Endothelial cell of umbilical vein (primary cell): ENCODE measurements at regions not wholly inside any gene's neighbourhood (a gene's known extent, or its start where the extent isn't known, plus 50 kb on each side); places are given as distances from the start of the nearest gene placed in this dataset.

Experiments used
- BruUV-seq: library from RNA; stranded (reverse); fragments of 400-500 nt; replicated peaks from 2 replicates; lab custom pipeline; 2021; lab: Mats Ljungman, UMichigan
- CTCF ChIA-PET: fragments of 300-600, 350-600 bp; sonication (Branson Sonifier 250); formaldehyde crosslinking; loops from one replicate; lab custom pipeline; 2021; ENCODE audit warnings: antibody characterized with exemption, inconsistent platforms; lab: Charles Lee
- POLR2A ChIA-PET: fragments of 300-600, 350-600 bp; sonication (Branson Sonifier 250); formaldehyde crosslinking; loops from one replicate; lab custom pipeline; 2021; ENCODE audit warnings: antibody characterized with exemption, inconsistent platforms; lab: Charles Lee
- DNase-seq: peaks from one replicate; pipeline ENCODE4 v3.0.0-alpha.2; 2011; ENCODE audit warnings: low read depth, low spot score
- FAIRE-seq: peaks from 2 replicates; lab custom pipeline; 2011; peaks lifted over from hg19 to GRCh38; lab: Jason Lieb, UNC
- H2AFZ ChIP-seq: 2 replicates; pipeline ENCODE4 v1.6.0; 2012; ENCODE audit warnings: low read depth, low read length, control low read depth, inconsistent platforms
- H3K27ac ChIP-seq: 2 replicates; pipeline ENCODE4 v1.5.1; 2011; ENCODE audit warnings: low read depth, mild to moderate bottlenecking, control low read depth, low read length, moderate library complexity; ENCODE audit not compliant: insufficient read depth
- H3K27me3 ChIP-seq, 2 experiments: 2 replicates each; pipeline versions ENCODE4 v1.6.0 to v1.6.1; 2011; ENCODE audit warnings: low read length in 2 of 2, mixed read lengths in 1 of 2; ENCODE audit not compliant: control insufficient read depth in 2 of 2, insufficient read depth in 2 of 2
- H3K36me3 ChIP-seq, 2 experiments: 2 replicates in 1 of 2; 3 replicates in 1 of 2; pipeline ENCODE4 v1.5.1; 2011; ENCODE audit warnings: low read length in 2 of 2, mild to moderate bottlenecking in 1 of 2, moderate library complexity in 1 of 2; ENCODE audit not compliant: control insufficient read depth in 2 of 2, insufficient read depth in 2 of 2; ENCODE audit errors: extremely low read depth in 1 of 2
- H3K4me1 ChIP-seq: 3 replicates; pipeline ENCODE4 v1.5.1; 2011; ENCODE audit warnings: mild to moderate bottlenecking, low read length; ENCODE audit not compliant: control insufficient read depth, insufficient read depth; ENCODE audit errors: extremely low read depth
- H3K4me2 ChIP-seq: 2 replicates; pipeline ENCODE4 v1.6.1; 2011; ENCODE audit warnings: low read length, control low read depth, mixed read lengths; ENCODE audit not compliant: insufficient read depth
- H3K4me3 ChIP-seq, 3 experiments: fragments of 200-600 bp in 1 of 3; sonication (generic), shearing (Covaris generic) in 1 of 3; replicated peaks in 1 of 3; 2 replicates each; pipeline ENCODE4 v1.5.1; 2011 to 2016; ENCODE audit warnings: control low read depth in 3 of 3, low read length in 3 of 3, mild to moderate bottlenecking in 2 of 3, inconsistent platforms in 1 of 3, low read depth in 1 of 3, moderate library complexity in 1 of 3; ENCODE audit not compliant: insufficient read depth in 1 of 3
- H3K79me2 ChIP-seq: 2 replicates; pipeline ENCODE4 v1.6.0; 2012; ENCODE audit warnings: low read length, inconsistent platforms; ENCODE audit not compliant: control insufficient read depth, insufficient read depth
- H3K9ac ChIP-seq: replicated peaks from 2 replicates; pipeline ENCODE3; 2011; ENCODE audit warnings: low read length, control low read depth; ENCODE audit not compliant: insufficient read depth; ENCODE audit errors: extremely low read depth
- H3K9me1 ChIP-seq: replicated peaks from 3 replicates; pipeline ENCODE4 v1.6.0; 2011; ENCODE audit warnings: mild to moderate bottlenecking, low read length; ENCODE audit not compliant: control insufficient read depth, insufficient read depth; ENCODE audit errors: extremely low read depth
- H3K9me3 ChIP-seq: replicated peaks from 2 replicates; pipeline ENCODE4 v1.5.1; 2012; ENCODE audit warnings: low read length, inconsistent platforms; ENCODE audit not compliant: control insufficient read depth, insufficient read depth
- H4K20me1 ChIP-seq: replicated peaks from 2 replicates; pipeline ENCODE3; 2011; ENCODE audit warnings: mild to moderate bottlenecking, low read length; ENCODE audit not compliant: control insufficient read depth, insufficient read depth; ENCODE audit errors: extremely low read depth
- EZH2 ChIP-seq: IDR thresholded peaks from 2 replicates; pipeline ENCODE4 v1.6.1; 2012; ENCODE audit warnings: borderline replicate concordance, low read depth, mild to moderate bottlenecking, moderate library complexity, low read length, inconsistent platforms; ENCODE audit not compliant: severe bottlenecking
- GATA2 ChIP-seq: IDR thresholded peaks from 2 replicates; pipeline ENCODE4 v1.7.0; 2011; ENCODE audit warnings: low read depth, mild to moderate bottlenecking, moderate library complexity, mixed read lengths, low read length; ENCODE audit not compliant: insufficient read length, insufficient read depth
- JUN ChIP-seq: IDR thresholded peaks from 2 replicates; pipeline ENCODE4 v1.6.1; 2011; ENCODE audit warnings: borderline replicate concordance, low read depth; ENCODE audit not compliant: insufficient read length, insufficient read depth
- MYC ChIP-seq: IDR thresholded peaks from one replicate; pipeline ENCODE4 v1.6.1; 2011; ENCODE audit warnings: mild to moderate bottlenecking, low read depth, low read length
- POLR2A ChIP-seq: IDR thresholded peaks from 2 replicates; pipeline ENCODE4 v1.6.1; 2012; ENCODE audit warnings: low read depth, mild to moderate bottlenecking, control low read depth, low read length
- POLR2AphosphoS5 ChIP-seq: IDR thresholded peaks from 2 replicates; pipeline ENCODE4 v1.6.1; 2012; ENCODE audit warnings: low read depth, mild to moderate bottlenecking, control low read depth, low read length, moderate library complexity; ENCODE audit not compliant: insufficient read depth
- dilution Hi-C: fragments of 300-500 bp; cut with MboI; formaldehyde crosslinking; loops from one replicate; pipeline ENCODE4 v1.15.0; 2019; ENCODE audit warnings: low sequenced_read_pairs; ENCODE audit not compliant: extremely low pct_ligation_motif_present
- intact Hi-C: fragments of 100-400 bp; cut with micrococcal nuclease; formaldehyde crosslinking; loops from one replicate; pipeline ENCODE4 v1.10.0; 2022
- TF ChIP-seq, protein P1 (sequence below), 2 donors: IDR thresholded peaks; 1 replicate in 1 of 2; 2 replicates in 1 of 2; pipeline ENCODE4 v1.5.1; 2011; ENCODE audit warnings: low read length in 2 of 2, mild to moderate bottlenecking in 2 of 2, moderate library complexity in 2 of 2, control low read depth in 1 of 2, inconsistent platforms in 1 of 2, low read depth in 1 of 2; ENCODE audit not compliant: insufficient read depth in 1 of 2; ENCODE audit errors: extremely low read depth in 1 of 2
- TF ChIP-seq, protein P2 (sequence below): IDR thresholded peaks from 2 replicates; pipeline ENCODE4 v1.6.1; 2011; ENCODE audit not compliant: insufficient read depth, insufficient read length

DNA sequence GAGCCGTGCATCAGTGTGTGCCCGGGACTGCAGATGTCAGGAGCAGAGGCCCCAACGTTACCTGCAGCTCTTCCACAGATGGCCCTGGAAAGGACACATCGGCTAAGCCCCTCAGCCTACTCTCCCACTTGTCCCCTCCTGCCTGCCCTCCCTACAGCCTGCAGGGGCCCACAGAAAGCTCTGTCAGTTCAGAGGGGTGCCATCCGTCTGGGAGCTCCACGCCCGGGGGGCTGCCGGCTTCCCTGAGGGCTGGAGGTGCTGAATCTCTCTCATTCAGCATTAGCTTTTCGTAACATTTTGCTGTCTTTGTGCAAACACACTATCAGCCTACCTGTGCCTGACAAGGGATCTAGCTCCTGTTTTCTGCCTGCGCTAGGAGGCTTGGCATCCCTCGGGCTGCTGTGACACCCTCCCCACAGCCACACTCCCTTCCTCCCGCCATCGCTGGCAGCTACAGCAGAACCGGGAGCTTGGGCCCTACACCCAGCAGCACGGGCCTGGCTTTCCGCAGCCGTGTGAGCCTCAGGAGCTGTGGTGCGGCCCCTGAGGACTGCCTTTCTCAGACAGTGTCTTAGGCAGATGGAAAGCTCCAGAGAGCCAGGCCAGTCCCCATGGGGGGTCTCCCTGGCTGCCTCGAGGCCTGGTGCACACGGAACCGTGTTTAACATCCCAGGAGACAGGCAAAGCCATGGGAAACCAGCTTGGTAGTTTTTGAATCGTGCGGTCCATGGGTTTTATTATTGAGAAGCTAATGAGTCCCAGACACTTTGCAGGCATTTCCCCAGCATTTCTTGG is 198.3 kb upstream of the B3GAT1 start:
- CTCF ChIA-PET = no interaction called here

More for the DNA sequence above, 198.3 kb upstream of the B3GAT1 start:
- Histone ChIP-seq H4K20me1 (no peaks in the 10 kb centered on the region), H3K4me2 (no peak overlapping the region), H3K9ac (no peak overlapping the region), H3K36me3 (no peaks in the 10 kb centered on the region), H3K27ac (no peak overlapping the region), H3K4me1 (no peaks in the 10 kb centered on the region), H3K9me3 (no peaks in the 10 kb centered on the region), H3K79me2 (no peaks in the 10 kb centered on the region), H3K9me1 (no peaks in the 10 kb centered on the region), H3K4me3 (no peak overlapping the region), H3K27me3 (no peaks in the 10 kb centered on the region), H2AFZ (no peak overlapping the region)
- DNase-seq = no peak
- no TSS peak for BruUV-seq
- no peak for TF ChIP-seq EZH2
- TF ChIP-seq POLR2AphosphoS5 = no peak
- no peak for TF ChIP-seq JUN
- no peak for TF ChIP-seq POLR2A
- TF ChIP-seq, protein P1, sequence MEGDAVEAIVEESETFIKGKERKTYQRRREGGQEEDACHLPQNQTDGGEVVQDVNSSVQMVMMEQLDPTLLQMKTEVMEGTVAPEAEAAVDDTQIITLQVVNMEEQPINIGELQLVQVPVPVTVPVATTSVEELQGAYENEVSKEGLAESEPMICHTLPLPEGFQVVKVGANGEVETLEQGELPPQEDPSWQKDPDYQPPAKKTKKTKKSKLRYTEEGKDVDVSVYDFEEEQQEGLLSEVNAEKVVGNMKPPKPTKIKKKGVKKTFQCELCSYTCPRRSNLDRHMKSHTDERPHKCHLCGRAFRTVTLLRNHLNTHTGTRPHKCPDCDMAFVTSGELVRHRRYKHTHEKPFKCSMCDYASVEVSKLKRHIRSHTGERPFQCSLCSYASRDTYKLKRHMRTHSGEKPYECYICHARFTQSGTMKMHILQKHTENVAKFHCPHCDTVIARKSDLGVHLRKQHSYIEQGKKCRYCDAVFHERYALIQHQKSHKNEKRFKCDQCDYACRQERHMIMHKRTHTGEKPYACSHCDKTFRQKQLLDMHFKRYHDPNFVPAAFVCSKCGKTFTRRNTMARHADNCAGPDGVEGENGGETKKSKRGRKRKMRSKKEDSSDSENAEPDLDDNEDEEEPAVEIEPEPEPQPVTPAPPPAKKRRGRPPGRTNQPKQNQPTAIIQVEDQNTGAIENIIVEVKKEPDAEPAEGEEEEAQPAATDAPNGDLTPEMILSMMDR (IDR thresholded peaks at IDR 0.05; ENCODE audit: extremely low read depth in 1 of 2, insufficient read depth in 1 of 2, low read depth in 1 of 2, low read length in 2 of 2) = no peak
- TF ChIP-seq MYC = no peak
- no peak for TF ChIP-seq GATA2
- TF ChIP-seq, protein P2, sequence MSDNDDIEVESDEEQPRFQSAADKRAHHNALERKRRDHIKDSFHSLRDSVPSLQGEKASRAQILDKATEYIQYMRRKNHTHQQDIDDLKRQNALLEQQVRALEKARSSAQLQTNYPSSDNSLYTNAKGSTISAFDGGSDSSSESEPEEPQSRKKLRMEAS = no peak
- POLR2A ChIA-PET = no interaction called here
- intact Hi-C loops = no loop called here
- dilution Hi-C loops = no loop called here
- no peak for FAIRE-seq
